ENCODE measurements at regions not wholly inside any gene's neighbourhood (a gene's known extent, or its start where the extent isn't known, plus 50 kb on each side); places are given as distances from the start of the nearest gene placed in this dataset.

DNA sequence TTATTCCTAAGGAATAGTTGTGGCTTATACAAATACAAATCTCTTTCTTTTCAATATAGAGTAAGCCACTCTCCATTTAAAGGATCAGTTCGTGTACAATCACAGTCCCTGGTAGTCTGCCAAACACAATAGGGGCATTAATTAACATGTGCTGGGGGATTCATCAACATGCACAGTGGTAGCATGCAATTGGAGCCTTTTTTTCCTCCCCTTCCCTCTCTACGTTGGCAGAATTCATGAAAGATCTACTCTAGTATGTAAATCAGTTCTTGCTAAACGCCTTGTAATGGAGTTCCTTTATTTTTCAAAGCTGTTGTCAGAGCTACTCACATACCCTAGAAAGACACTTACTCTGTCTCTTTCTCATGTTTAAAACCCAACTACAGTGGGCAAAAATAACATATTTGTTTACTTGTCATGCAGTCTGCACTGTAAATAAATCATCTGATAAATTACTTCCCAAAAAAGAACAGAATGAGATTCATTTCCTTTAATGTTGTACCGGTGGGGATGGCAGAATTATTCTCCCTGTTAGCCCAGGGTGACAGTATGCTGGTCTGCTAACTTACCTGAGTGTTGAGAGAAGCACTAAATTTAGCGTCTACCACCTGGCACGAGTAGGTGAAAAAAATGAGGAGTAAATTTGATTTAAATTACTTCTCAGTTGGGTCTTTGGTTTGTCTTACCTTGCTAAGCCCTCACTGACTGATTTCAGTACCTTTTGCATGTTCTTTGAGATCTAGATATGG is 341.5 kb upstream of the CCNH start (continued):
- TF ChIP-seq ZZZ3 (IDR thresholded peaks at IDR 0.05; ENCODE audit: control insufficient read depth, insufficient read length, low read depth) (no peak), RAD51 (IDR thresholded peaks at IDR 0.05) (no peak), CREM (IDR thresholded peaks at IDR 0.05; ENCODE audit: low read depth) (no peak), TARDBP (IDR thresholded peaks at IDR 0.05; ENCODE audit: borderline replicate concordance) (no peak), TAF1 (IDR thresholded peaks at IDR 0.05; ENCODE audit: borderline replicate concordance, low read depth, low read length) (no peak), PAX8 (IDR thresholded peaks at IDR 0.05) (no peak), NFXL1 (IDR thresholded peaks at IDR 0.05; ENCODE audit: borderline replicate concordance) (no peak), JUND (IDR thresholded peaks at IDR 0.05; ENCODE audit: low read depth, low read length) (no peak), BHLHE40 (IDR thresholded peaks at IDR 0.05; ENCODE audit: borderline replicate concordance in 1 of 2, low read depth in 2 of 2, low read length in 1 of 2) (no peak)
- TF ChIP-seq, protein P1, sequence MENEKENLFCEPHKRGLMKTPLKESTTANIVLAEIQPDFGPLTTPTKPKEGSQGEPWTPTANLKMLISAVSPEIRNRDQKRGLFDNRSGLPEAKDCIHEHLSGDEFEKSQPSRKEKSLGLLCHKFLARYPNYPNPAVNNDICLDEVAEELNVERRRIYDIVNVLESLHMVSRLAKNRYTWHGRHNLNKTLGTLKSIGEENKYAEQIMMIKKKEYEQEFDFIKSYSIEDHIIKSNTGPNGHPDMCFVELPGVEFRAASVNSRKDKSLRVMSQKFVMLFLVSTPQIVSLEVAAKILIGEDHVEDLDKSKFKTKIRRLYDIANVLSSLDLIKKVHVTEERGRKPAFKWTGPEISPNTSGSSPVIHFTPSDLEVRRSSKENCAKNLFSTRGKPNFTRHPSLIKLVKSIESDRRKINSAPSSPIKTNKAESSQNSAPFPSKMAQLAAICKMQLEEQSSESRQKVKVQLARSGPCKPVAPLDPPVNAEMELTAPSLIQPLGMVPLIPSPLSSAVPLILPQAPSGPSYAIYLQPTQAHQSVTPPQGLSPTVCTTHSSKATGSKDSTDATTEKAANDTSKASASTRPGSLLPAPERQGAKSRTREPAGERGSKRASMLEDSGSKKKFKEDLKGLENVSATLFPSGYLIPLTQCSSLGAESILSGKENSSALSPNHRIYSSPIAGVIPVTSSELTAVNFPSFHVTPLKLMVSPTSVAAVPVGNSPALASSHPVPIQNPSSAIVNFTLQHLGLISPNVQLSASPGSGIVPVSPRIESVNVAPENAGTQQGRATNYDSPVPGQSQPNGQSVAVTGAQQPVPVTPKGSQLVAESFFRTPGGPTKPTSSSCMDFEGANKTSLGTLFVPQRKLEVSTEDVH (IDR thresholded peaks at IDR 0.05; ENCODE audit: low read depth, partially characterized antibody) = no peak

DNA sequence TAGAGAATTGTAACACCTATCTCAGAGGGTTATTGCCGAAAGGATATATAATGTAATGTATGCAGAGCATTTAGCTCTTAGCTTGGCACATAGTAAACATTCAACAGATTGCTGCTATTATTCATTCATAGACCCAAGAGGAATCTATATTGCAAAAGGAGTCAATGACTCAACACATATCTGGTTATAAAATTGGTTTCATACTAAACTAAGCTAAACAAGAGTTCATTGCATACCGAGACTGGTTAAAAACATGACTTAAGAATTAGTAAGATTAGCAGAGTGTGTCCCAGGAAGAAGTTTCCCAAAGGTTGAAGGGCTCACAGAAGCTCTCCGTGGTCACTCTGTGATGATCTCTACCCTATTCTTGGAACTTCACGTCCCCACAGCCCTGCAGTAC is 339.6 kb upstream of the CCNH start:
- SMC1A ChIA-PET (ENCODE audit: uncharacterized antibody, unreplicated experiment) = no interaction called here
- FAIRE-seq (no peak), DNase-seq (ENCODE audit: low read depth, low spot score) (no peak), ATAC-seq (no peak)
- H3K27ac ChIP-seq (ENCODE audit: control insufficient read depth, insufficient read depth) = no peak overlapping the region
- no peaks in the 10 kb centered on the region for H3K27me3 ChIP-seq (replicated peaks in 1 of 2; ENCODE audit: control insufficient read depth in 2 of 2, insufficient read depth in 2 of 2, low read length in 1 of 2)
- no TSS peak for BruUV-seq (replicated peaks)
- H3K4me2 ChIP-seq (ENCODE audit: control insufficient read depth, insufficient read depth) = no peak overlapping the region
- POLR2A ChIA-PET = no interaction called here
- no peaks in the 10 kb centered on the region for H3K4me1 ChIP-seq (ENCODE audit: control insufficient read depth, insufficient read depth, low read length)
- no peak overlapping the region for H2AFZ ChIP-seq (ENCODE audit: control insufficient read depth, low read depth, low read length)
- H3K79me2 ChIP-seq (ENCODE audit: control insufficient read depth, insufficient read depth, low read length) = no peaks in the 10 kb centered on the region
- no peaks in the 10 kb centered on the region for H3K36me3 ChIP-seq (ENCODE audit: control insufficient read depth in 2 of 2, insufficient read depth in 2 of 2, low read length in 1 of 2)
- WGBS (ENCODE audit: insufficient coverage, insufficient replicate concordance, low lambda C conversion rate, missing lambda C conversion rate) = 31% methylated on average over 4 of the region's 4 CpGs
- no peaks in the 10 kb centered on the region for H4K20me1 ChIP-seq (ENCODE audit: control insufficient read depth, insufficient read depth)
- H3K9ac ChIP-seq (ENCODE audit: control insufficient read depth, insufficient read depth, low read length) = no peak overlapping the region
- in situ Hi-C loops (cut with MboI) (no loop called here), intact Hi-C loops (cut with micrococcal nuclease; ENCODE audit: unreplicated experiment) (no loop called here)
- CTCF ChIA-PET = interaction anchor here (1.3 kb wide), 1 partner anchor 29 kb away, joined by 4 read pairs; no protein-coding TSS in a partner anchor
- RAD21 ChIA-PET (ENCODE audit: unreplicated experiment) = no interaction called here
- no peaks in the 10 kb centered on the region for H3K9me3 ChIP-seq (replicated peaks; ENCODE audit: control insufficient read depth, insufficient read depth, low read length)
- H3K4me3 ChIP-seq = no peak overlapping the region
- TF ChIP-seq GABPA (IDR thresholded peaks at IDR 0.05; ENCODE audit: low read depth) = no peak
- TF ChIP-seq CBX5 (IDR thresholded peaks at IDR 0.05; ENCODE audit: low read depth) = no peak
- no peak for TF ChIP-seq YBX1 (IDR thresholded peaks at IDR 0.05)
- TF ChIP-seq, protein P2, sequence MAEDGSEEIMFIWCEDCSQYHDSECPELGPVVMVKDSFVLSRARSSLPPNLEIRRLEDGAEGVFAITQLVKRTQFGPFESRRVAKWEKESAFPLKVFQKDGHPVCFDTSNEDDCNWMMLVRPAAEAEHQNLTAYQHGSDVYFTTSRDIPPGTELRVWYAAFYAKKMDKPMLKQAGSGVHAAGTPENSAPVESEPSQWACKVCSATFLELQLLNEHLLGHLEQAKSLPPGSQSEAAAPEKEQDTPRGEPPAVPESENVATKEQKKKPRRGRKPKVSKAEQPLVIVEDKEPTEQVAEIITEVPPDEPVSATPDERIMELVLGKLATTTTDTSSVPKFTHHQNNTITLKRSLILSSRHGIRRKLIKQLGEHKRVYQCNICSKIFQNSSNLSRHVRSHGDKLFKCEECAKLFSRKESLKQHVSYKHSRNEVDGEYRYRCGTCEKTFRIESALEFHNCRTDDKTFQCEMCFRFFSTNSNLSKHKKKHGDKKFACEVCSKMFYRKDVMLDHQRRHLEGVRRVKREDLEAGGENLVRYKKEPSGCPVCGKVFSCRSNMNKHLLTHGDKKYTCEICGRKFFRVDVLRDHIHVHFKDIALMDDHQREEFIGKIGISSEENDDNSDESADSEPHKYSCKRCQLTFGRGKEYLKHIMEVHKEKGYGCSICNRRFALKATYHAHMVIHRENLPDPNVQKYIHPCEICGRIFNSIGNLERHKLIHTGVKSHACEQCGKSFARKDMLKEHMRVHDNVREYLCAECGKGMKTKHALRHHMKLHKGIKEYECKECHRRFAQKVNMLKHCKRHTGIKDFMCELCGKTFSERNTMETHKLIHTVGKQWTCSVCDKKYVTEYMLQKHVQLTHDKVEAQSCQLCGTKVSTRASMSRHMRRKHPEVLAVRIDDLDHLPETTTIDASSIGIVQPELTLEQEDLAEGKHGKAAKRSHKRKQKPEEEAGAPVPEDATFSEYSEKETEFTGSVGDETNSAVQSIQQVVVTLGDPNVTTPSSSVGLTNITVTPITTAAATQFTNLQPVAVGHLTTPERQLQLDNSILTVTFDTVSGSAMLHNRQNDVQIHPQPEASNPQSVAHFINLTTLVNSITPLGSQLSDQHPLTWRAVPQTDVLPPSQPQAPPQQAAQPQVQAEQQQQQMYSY (CRISPR knock-in tag; IDR thresholded peaks at IDR 0.05) = no peak

Measured in GM12878 (cell line).